ENCODE measurements at regions not wholly inside any gene's neighbourhood (a gene's known extent, or its start where the extent isn't known, plus 50 kb on each side); places are given as distances from the start of the nearest gene placed in this dataset.

- no TSS peak for BruUV-seq (replicated peaks)
- no peaks in the 10 kb centered on the region for H3K9me1 ChIP-seq (ENCODE audit: control insufficient read depth, insufficient read depth, low read length)
- ATAC-seq (no peak), FAIRE-seq (no peak), DNase-seq (ENCODE audit: extremely low read depth in 1 of 4, low spot score in 3 of 4) (no peak)
- H2AFZ ChIP-seq (ENCODE audit: low read depth, low read length) = no peak overlapping the region
- no peak overlapping the region for H3K4me3 ChIP-seq
- no peaks in the 10 kb centered on the region for H4K20me1 ChIP-seq (replicated peaks; ENCODE audit: control insufficient read depth, insufficient read depth, low read length)
- no peaks in the 10 kb centered on the region for H3K27me3 ChIP-seq (ENCODE audit: control insufficient read depth in 2 of 2, insufficient read depth in 2 of 2, low read length in 2 of 2)
- H3K36me3 ChIP-seq (ENCODE audit: control insufficient read depth, insufficient read depth, low read length) = no peaks in the 10 kb centered on the region
- no peaks in the 10 kb centered on the region for H3K9me3 ChIP-seq (replicated peaks; ENCODE audit: control insufficient read depth, insufficient read depth, low read depth, low read length)
- no peak for TF ChIP-seq FOXP4 (CRISPR knock-in tag; IDR thresholded peaks at IDR 0.05; ENCODE audit: borderline replicate concordance)
- no peak for TF ChIP-seq SMAD1 (IDR thresholded peaks at IDR 0.05; ENCODE audit: low read depth, low read length, partially characterized antibody)
- TF ChIP-seq HES1 (IDR thresholded peaks at IDR 0.05; ENCODE audit: low read depth) = no peak
- TF ChIP-seq ZNF561 (CRISPR knock-in tag; conservative IDR thresholded peaks at IDR 0.05) = no peak
- no peak for TF ChIP-seq ZBTB5 (IDR thresholded peaks at IDR 0.05)
- TF ChIP-seq SRF (CRISPR knock-in tag; IDR thresholded peaks at IDR 0.05) = no peak
- TF ChIP-seq POLR2G (IDR thresholded peaks at IDR 0.05; ENCODE audit: low read depth, low read length) = no peak
- TF ChIP-seq MCM3 (IDR thresholded peaks at IDR 0.05) = no peak
- no peak for TF ChIP-seq MED1 (CRISPR knock-in tag; IDR thresholded peaks at IDR 0.05; ENCODE audit: borderline replicate concordance)
- TF ChIP-seq NR2C1 (IDR thresholded peaks at IDR 0.05) = no peak
- TF ChIP-seq NR2C1 (tag; IDR thresholded peaks at IDR 0.05) = no peak
- no peak overlapping the region for H3K4me2 ChIP-seq (ENCODE audit: insufficient read depth, low read length)
- intact Hi-C loops (cut with micrococcal nuclease) (loop anchor here (10.0 kb wide), 1 partner anchor 212 kb away; no protein-coding TSS in a partner anchor), in situ Hi-C loops (cut with MboI) (no loop called here)
- H3K4me1 ChIP-seq (replicated peaks in 1 of 2; ENCODE audit: control insufficient read depth in 2 of 2, insufficient read depth in 2 of 2, low read length in 2 of 2) = no peaks in the 10 kb centered on the region
- no peak overlapping the region for H3K27ac ChIP-seq (ENCODE audit: extremely low read depth, low read depth, low read length)
- ChIA-PET POLR2A (no interaction called here), CTCF (ENCODE audit: low intra/inter-chr PET ratio) (no interaction called here)
- H3K79me2 ChIP-seq (ENCODE audit: control insufficient read depth, insufficient read depth, low read length) = no peaks in the 10 kb centered on the region
- H3K9ac ChIP-seq (ENCODE audit: insufficient read depth in 1 of 2, low read depth in 2 of 2, low read length in 2 of 2) = no peak overlapping the region
These were observed 228.2 kb downstream of the NHLRC3 start for GRCh38 chr13:39266426-39266825.
